Heart left ventricle (tissue), 13 donors: ENCODE measurements at regions not wholly inside any gene's neighbourhood (a gene's known extent, or its start where the extent isn't known, plus 50 kb on each side); places are given as distances from the start of the nearest gene placed in this dataset.

Experiments
- POLR2A ChIP-seq, 2 donors: fragments of 450-650 bp; IDR thresholded peaks; one replicate each; pipeline ENCODE4 v1.6.1; 2017; ENCODE audit warnings: antibody characterized with exemption in 2 of 2, mild to moderate bottlenecking in 2 of 2, moderate library complexity in 2 of 2
- TF ChIP-seq, protein P1 (sequence below), 12 donors: fragments of 200-600 bp; sonication (generic) in 4 of 12; IDR thresholded peaks; one replicate each; pipeline versions ENCODE4 v1.5.0 to v1.8.0; 2018 to 2022; ENCODE audit warnings: antibody characterized with exemption in 12 of 12, mild to moderate bottlenecking in 5 of 12
- donor health status: ischemic (EF 13 %, LVEDD 7.1; RV severe dilation, severe dysfunction).
- donor health status: DM: no; HTN: yes; CAD: no.
- donor health status: DM: no; HTN: no; CAD: no.
- donor health status: ischemic (EF 25% LVEDD 6.9; RV normal size, moderate dysfunction).
- donor health status: ischemic (EF 25% LVEDD 5.7; RV mildly dilated, moderate dysfunction).
- donor health status: ischemic (EF 35%, LVEDD 5.7; RV mildly dilated, moderate dysfunction).
- donor health status: nonischemic (EF 11% LVEDD 7.7; RV severe dilation, severe dysfunction).
- donor health status: DM: yes; HTN: yes; CAD: no.
- donor health status: PGD.
- donor health status: ischemic (EF 29% LVEDD 5.4; RV normal size, mild dysfunction).
- donor health status: nonischemic (EF 23%, LVEDD 6.1; RV moderate dilation, normal function).

GRCh38 chr1:38587766-38588165, 271.8 kb downstream of the RRAGC start:
- TF ChIP-seq, protein P1, sequence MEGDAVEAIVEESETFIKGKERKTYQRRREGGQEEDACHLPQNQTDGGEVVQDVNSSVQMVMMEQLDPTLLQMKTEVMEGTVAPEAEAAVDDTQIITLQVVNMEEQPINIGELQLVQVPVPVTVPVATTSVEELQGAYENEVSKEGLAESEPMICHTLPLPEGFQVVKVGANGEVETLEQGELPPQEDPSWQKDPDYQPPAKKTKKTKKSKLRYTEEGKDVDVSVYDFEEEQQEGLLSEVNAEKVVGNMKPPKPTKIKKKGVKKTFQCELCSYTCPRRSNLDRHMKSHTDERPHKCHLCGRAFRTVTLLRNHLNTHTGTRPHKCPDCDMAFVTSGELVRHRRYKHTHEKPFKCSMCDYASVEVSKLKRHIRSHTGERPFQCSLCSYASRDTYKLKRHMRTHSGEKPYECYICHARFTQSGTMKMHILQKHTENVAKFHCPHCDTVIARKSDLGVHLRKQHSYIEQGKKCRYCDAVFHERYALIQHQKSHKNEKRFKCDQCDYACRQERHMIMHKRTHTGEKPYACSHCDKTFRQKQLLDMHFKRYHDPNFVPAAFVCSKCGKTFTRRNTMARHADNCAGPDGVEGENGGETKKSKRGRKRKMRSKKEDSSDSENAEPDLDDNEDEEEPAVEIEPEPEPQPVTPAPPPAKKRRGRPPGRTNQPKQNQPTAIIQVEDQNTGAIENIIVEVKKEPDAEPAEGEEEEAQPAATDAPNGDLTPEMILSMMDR (IDR thresholded peaks at IDR 0.05), result no peak
- no peak for TF ChIP-seq POLR2A (IDR thresholded peaks at IDR 0.05)
